GM12878 (cell line): ENCODE measurements at regions not wholly inside any gene's neighbourhood (a gene's known extent, or its start where the extent isn't known, plus 50 kb on each side); places are given as distances from the start of the nearest gene placed in this dataset.

Experiments
- ATAC-seq: fragments of 200-7000 bp; cut with Tn5 transposase; 3 replicates; pipeline ENCODE4 v1.9.1; 2020; ENCODE audit warnings: mild to moderate bottlenecking, moderate library complexity
- BruUV-seq: library from RNA; stranded (reverse); fragments of 400-500 nt; replicated peaks from 2 replicates; lab custom pipeline; 2021; lab: Mats Ljungman, UMichigan
- CTCF ChIA-PET: fragments of 300-600 bp; sonication (Branson Sonifier 250); formaldehyde crosslinking; extraction: SDS; loops from one replicate; lab custom pipeline; 2021; ENCODE audit warnings: inconsistent platforms; lab: Yijun Ruan, JAX
- POLR2A ChIA-PET: fragments of 350-600 bp; formaldehyde crosslinking; extraction: SDS; loops from one replicate; lab custom pipeline; 2021; ENCODE audit warnings: inconsistent platforms; lab: Charles Lee
- RAD21 ChIA-PET: fragments of 300-600 bp; sonication (Branson Sonifier 250); formaldehyde crosslinking; loops from one replicate; lab custom pipeline; 2023; ENCODE audit warnings: antibody characterized with exemption; ENCODE audit not compliant: unreplicated experiment; lab: Charles Lee
- SMC1A ChIA-PET: fragments of 300-600 bp; sonication (Branson Sonifier 250); formaldehyde crosslinking; loops from one replicate; lab custom pipeline; 2023; ENCODE audit not compliant: unreplicated experiment, uncharacterized antibody; lab: Charles Lee
- DNase-seq: peaks from one replicate; pipeline ENCODE4 v3.0.0-alpha.2; 2011; ENCODE audit warnings: low read depth, low spot score
- FAIRE-seq: peaks from 3 replicates; lab custom pipeline; 2011; peaks lifted over from hg19 to GRCh38; lab: Jason Lieb, UNC
- H2AFZ ChIP-seq: 2 replicates; pipeline ENCODE4 v1.6.0; 2011; ENCODE audit warnings: low read depth, low read length, control low read depth; ENCODE audit not compliant: control insufficient read depth
- H3K27ac ChIP-seq: 2 replicates; pipeline ENCODE4 v1.5.1; 2011; ENCODE audit warnings: control low read depth; ENCODE audit not compliant: control insufficient read depth, insufficient read depth
- H3K27me3 ChIP-seq, 2 experiments: replicated peaks in 1 of 2; 2 replicates each; pipeline versions ENCODE4 v1.6.0 to v1.6.1; 2011; ENCODE audit warnings: low read length in 1 of 2; ENCODE audit not compliant: control insufficient read depth in 2 of 2, insufficient read depth in 2 of 2
- H3K36me3 ChIP-seq, 2 experiments: 2 replicates each; pipeline ENCODE4 v1.5.1; 2011; ENCODE audit warnings: low read length in 1 of 2; ENCODE audit not compliant: control insufficient read depth in 2 of 2, insufficient read depth in 2 of 2
- H3K4me1 ChIP-seq: 2 replicates; pipeline ENCODE4 v1.6.1; 2011; ENCODE audit warnings: mild to moderate bottlenecking, low read length, moderate library complexity, mixed read lengths; ENCODE audit not compliant: control insufficient read depth, insufficient read depth
- H3K4me2 ChIP-seq: 2 replicates; pipeline ENCODE4 v1.6.0; 2011; ENCODE audit warnings: control low read depth; ENCODE audit not compliant: control insufficient read depth, insufficient read depth
- H3K4me3 ChIP-seq: fragments of 200-600 bp; sonication (generic); 2 replicates; pipeline ENCODE4 v1.5.1; 2016
- H3K79me2 ChIP-seq: 2 replicates; pipeline ENCODE4 v1.6.0; 2011; ENCODE audit warnings: low read length; ENCODE audit not compliant: control insufficient read depth, insufficient read depth
- H3K9ac ChIP-seq: 2 replicates; pipeline ENCODE4 v1.8.0; 2011; ENCODE audit warnings: low read length, control low read depth, mixed read lengths; ENCODE audit not compliant: control insufficient read depth, insufficient read depth
- H3K9me3 ChIP-seq: replicated peaks from 3 replicates; pipeline ENCODE4 v1.5.1; 2011; ENCODE audit warnings: mild to moderate bottlenecking, low read length; ENCODE audit not compliant: control insufficient read depth, insufficient read depth
- H4K20me1 ChIP-seq: 2 replicates; pipeline ENCODE4 v1.6.0; 2011; ENCODE audit not compliant: control insufficient read depth, insufficient read depth
- E2F8 ChIP-seq: fragments of 450-650 bp; IDR thresholded peaks from 2 replicates; pipeline ENCODE4 v1.6.1; 2018; ENCODE audit warnings: mild to moderate bottlenecking, low read depth, moderate library complexity; ENCODE audit not compliant: partially characterized antibody
- MEF2A ChIP-seq: IDR thresholded peaks from 2 replicates; pipeline ENCODE4 v1.6.1; 2011; ENCODE audit warnings: low read depth, mild to moderate bottlenecking, low read length, moderate library complexity; ENCODE audit not compliant: insufficient read depth
- RUNX3 ChIP-seq: IDR thresholded peaks from 2 replicates; pipeline ENCODE4 v1.6.1; 2012; ENCODE audit warnings: low read length, inconsistent platforms
- USF1 ChIP-seq: IDR thresholded peaks from 2 replicates; pipeline ENCODE4 v1.6.1; 2011; ENCODE audit warnings: borderline replicate concordance, low read depth, mild to moderate bottlenecking, moderate library complexity, mixed read lengths, low read length; ENCODE audit not compliant: insufficient read depth; ENCODE audit errors: extremely low read length
- WGBS: methylation state at CpG from one replicate; pipeline ENCODE4 v1.1.6; 2016; ENCODE audit warnings: low lambda C conversion rate; ENCODE audit not compliant: insufficient replicate concordance, insufficient coverage; ENCODE audit errors: missing lambda C conversion rate; 5-methylcytosine and 5-hydroxymethylcytosine counted together
- in situ Hi-C: fragments of 300-500 bp; cut with MboI; formaldehyde crosslinking; loops from 9 replicates; pipeline ENCODE4 v1.14.3; 2018; ENCODE audit warnings: mixed read lengths
- intact Hi-C: fragments of 100-400 bp; cut with micrococcal nuclease; formaldehyde crosslinking; loops from one replicate; pipeline ENCODE4 v1.14.2; 2022; ENCODE audit not compliant: unreplicated experiment

GRCh38 chr13:31923134-31923763 is 108.3 kb upstream of the FRY start:
- intact Hi-C loops, result no loop called here
- Histone ChIP-seq H3K79me2 (no peaks in the 10 kb centered on the region), H3K9me3 (no peaks in the 10 kb centered on the region), H4K20me1 (no peaks in the 10 kb centered on the region), H3K9ac (no peak overlapping the region), H3K27me3 (no peaks in the 10 kb centered on the region), H3K4me1 (peaks cover 9% of the 10 kb centered on the region), H3K36me3 (no peaks in the 10 kb centered on the region), H3K4me2 (no peak overlapping the region), H2AFZ (no peak overlapping the region), H3K4me3 (no peak overlapping the region), H3K27ac (no peak overlapping the region)
- RAD21 ChIA-PET, result no interaction called here
- CTCF ChIA-PET, result interaction anchor here (0.6 to 2.9 kb wide), 4 partner anchors 9 to 394 kb away, joined by 3 to 16 read pairs (median 4); no protein-coding TSS in a partner anchor
- no peak for ATAC-seq
- SMC1A ChIA-PET, result interaction anchor here (0.7 to 2.6 kb wide), 5 partner anchors 9 to 46 kb away, joined by 3 to 10 read pairs (median 3); no protein-coding TSS in a partner anchor
- no peak for DNase-seq
- no peak for FAIRE-seq
- in situ Hi-C loops, result no loop called here
- TF ChIP-seq RUNX3 (0 out of 2 replicates have a peak, but pooled peaks have one; percentile 10), E2F8 (no peak)
- no TSS peak for BruUV-seq
- POLR2A ChIA-PET, result no interaction called here
- WGBS, result 76% methylated on average over 3 of the region's 3 CpGs

GRCh38 chr13:31925079-31925478 is 106.5 kb upstream of the FRY start:
- H3K36me3 ChIP-seq, result no peaks in the 10 kb centered on the region
- TF ChIP-seq MEF2A (no peak), USF1 (no peak)
- POLR2A ChIA-PET, result no interaction called here
- no peak for FAIRE-seq
- no peak overlapping the region for H2AFZ ChIP-seq
- RAD21 ChIA-PET, result no interaction called here
- H3K4me2 ChIP-seq, result no peak overlapping the region
- no TSS peak for BruUV-seq
- intact Hi-C loops, result no loop called here
- no peak for DNase-seq
- WGBS, result 67% methylated on average over 2 of the region's 2 CpGs
- CTCF ChIA-PET, result interaction anchor here (1.4 kb wide), 1 partner anchor 14 kb away, joined by 4 read pairs; no protein-coding TSS in a partner anchor
- no peak overlapping the region for H3K9ac ChIP-seq
- peaks cover 9% of the 10 kb centered on the region for H3K4me1 ChIP-seq
- no peaks in the 10 kb centered on the region for H3K79me2 ChIP-seq
- SMC1A ChIA-PET, result no interaction called here
- H3K27ac ChIP-seq, result no peak overlapping the region
- no peaks in the 10 kb centered on the region for H4K20me1 ChIP-seq
- in situ Hi-C loops, result no loop called here
- no peak for ATAC-seq
- no peaks in the 10 kb centered on the region for H3K9me3 ChIP-seq
- H3K27me3 ChIP-seq, result no peaks in the 10 kb centered on the region
- no peak overlapping the region for H3K4me3 ChIP-seq
